Thyroid gland (tissue), 4 donors: ENCODE measurements at regions not wholly inside any gene's neighbourhood (a gene's known extent, or its start where the extent isn't known, plus 50 kb on each side); places are given as distances from the start of the nearest gene placed in this dataset.

ENCODE experiments used
- CTCF ChIP-seq, 6 experiments: fragments of 200-600 bp in 3 of 6; fragments of 450-650 bp in 3 of 6; sonication (generic) in 3 of 6; IDR thresholded peaks; one replicate each; pipeline ENCODE4 v1.5.1; 2016 to 2019; ENCODE audit warnings: antibody characterized with exemption in 6 of 6, mild to moderate bottlenecking in 2 of 6, inconsistent platforms in 1 of 6, moderate library complexity in 1 of 6
- POLR2A ChIP-seq, 2 donors: fragments of 450-650 bp; IDR thresholded peaks; one replicate each; pipeline ENCODE4 v1.6.1; 2017; ENCODE audit warnings: antibody characterized with exemption in 2 of 2, mild to moderate bottlenecking in 2 of 2, moderate library complexity in 1 of 2

DNA sequence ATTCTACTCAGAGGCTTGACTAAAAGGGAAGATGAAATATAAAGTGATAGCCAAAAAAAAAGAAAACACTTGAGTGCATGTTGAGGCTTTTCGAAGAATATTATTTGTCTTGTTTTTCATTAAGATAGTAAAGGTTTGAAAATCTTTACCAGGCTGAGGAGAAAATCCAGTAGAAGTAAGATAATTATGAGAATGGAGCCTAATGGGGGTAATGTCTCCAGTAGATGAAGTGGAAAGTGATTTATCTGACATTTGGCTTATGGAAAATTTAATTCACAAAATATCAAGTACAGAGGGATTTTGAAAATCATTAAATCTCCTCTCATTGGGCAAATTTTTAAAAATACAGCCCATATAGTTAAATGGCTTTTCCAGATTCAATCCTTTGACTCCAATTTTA lies 274.9 kb downstream of the SPRY2 start:
- no peak for TF ChIP-seq CTCF (IDR thresholded peaks at IDR 0.05)
- TF ChIP-seq POLR2A (IDR thresholded peaks at IDR 0.05), result no peak
